Fibroblast of skin of right quadriceps (primary cell): ENCODE measurements at regions not wholly inside any gene's neighbourhood (a gene's known extent, or its start where the extent isn't known, plus 50 kb on each side); places are given as distances from the start of the nearest gene placed in this dataset.
"Not testable (repeated sequence)": the region's sequence is repeated elsewhere in the genome, so short reads cannot be mapped to it uniquely, and the experiment has no call there.

ENCODE experiments used
- DNase-seq: peaks from one replicate; pipeline ENCODE4 v3.0.0-alpha.2; 2013

- peak; percentile 53 for DNase-seq
Measured at GRCh38 chrX:16320765-16321355, 153.6 kb downstream of the MAGEB17 start.

GRCh38 chrX:16333453-16333852 is 166.2 kb downstream of the MAGEB17 start:
- DNase-seq = no peak

- DNase-seq = no peak
Measured at GRCh38 chrX:16335181-16335580, 167.9 kb downstream of the MAGEB17 start.

- DNase-seq = peak; percentile 47
Measured at GRCh38 chrX:16347968-16348670, 180.8 kb downstream of the MAGEB17 start.

GRCh38 chrX:16357902-16358301 is 190.6 kb downstream of the MAGEB17 start:
- no peak for DNase-seq

GRCh38 chrX:16360056-16360455 is 192.8 kb downstream of the MAGEB17 start:
- DNase-seq = not testable (repeated sequence)

GRCh38 chrX:16368696-16369095 is 201.4 kb downstream of the MAGEB17 start:
- no peak for DNase-seq

GRCh38 chrX:16376056-16376455 is 208.8 kb downstream of the MAGEB17 start:
- DNase-seq = no peak

- DNase-seq = peak; percentile 4
Measured at GRCh38 chrX:16386126-16386525, 218.8 kb downstream of the MAGEB17 start.

- DNase-seq = no peak
Measured at GRCh38 chrX:16392597-16392996, 225.3 kb downstream of the MAGEB17 start.

GRCh38 chrX:16394290-16394689 is 227.0 kb downstream of the MAGEB17 start:
- DNase-seq = peak; percentile 3

- DNase-seq = no peak
Measured at GRCh38 chrX:16403808-16404207, 236.5 kb downstream of the MAGEB17 start.

- DNase-seq = no peak
Measured at GRCh38 chrX:16416588-16416987, 233.4 kb upstream of the S100G start.

GRCh38 chrX:16418650-16419049 is 231.3 kb upstream of the S100G start:
- DNase-seq = no peak

GRCh38 chrX:16427668-16428067 is 222.3 kb upstream of the S100G start:
- DNase-seq = no peak

GRCh38 chrX:16429406-16429805 is 220.6 kb upstream of the S100G start:
- DNase-seq = peak; percentile 25

GRCh38 chrX:16431266-16431665 is 218.7 kb upstream of the S100G start:
- no peak for DNase-seq

- no peak for DNase-seq
Measured at GRCh38 chrX:16433021-16433420, 216.9 kb upstream of the S100G start.

- DNase-seq = no peak
Measured at GRCh38 chrX:16435399-16435986, 214.5 kb upstream of the S100G start.

GRCh38 chrX:16436348-16437188 is 213.4 kb upstream of the S100G start:
- peak; percentile 74 for DNase-seq

GRCh38 chrX:16440446-16440845 is 209.5 kb upstream of the S100G start:
- no peak for DNase-seq

- peak; percentile 65 for DNase-seq
Measured at GRCh38 chrX:16444353-16444752, 205.6 kb upstream of the S100G start.

GRCh38 chrX:16445166-16445752 is 204.7 kb upstream of the S100G start:
- peak; percentile 30 for DNase-seq
